OCI-LY1 (cell line): ENCODE measurements at regions not wholly inside any gene's neighbourhood (a gene's known extent, or its start where the extent isn't known, plus 50 kb on each side); places are given as distances from the start of the nearest gene placed in this dataset.

ENCODE experiments used
- H2AFZ ChIP-seq: fragments of 200-600 bp; sonication (generic), shearing (Covaris generic); 2 replicates; pipeline ENCODE4 v1.6.0; 2014; ENCODE audit warnings: antibody characterized with exemption, mild to moderate bottlenecking, low read length
- H3F3A ChIP-seq: fragments of 200-600 bp; sonication (generic), shearing (Covaris generic); 2 replicates; pipeline ENCODE4 v1.6.0; 2014; ENCODE audit warnings: mild to moderate bottlenecking, antibody characterized with exemption, low read length, moderate library complexity; ENCODE audit not compliant: insufficient read depth
- H3K27ac ChIP-seq: fragments of 200-600 bp; sonication (generic); 2 replicates; pipeline ENCODE4 v1.5.1; 2014; ENCODE audit warnings: low read length, mixed run types, mild to moderate bottlenecking, low read depth; ENCODE audit not compliant: poor library complexity, severe bottlenecking
- H3K27me3 ChIP-seq: fragments of 200-600 bp; sonication (generic); 2 replicates; pipeline ENCODE4 v1.6.0; 2014; ENCODE audit warnings: antibody characterized with exemption, mild to moderate bottlenecking, low read length, moderate library complexity; ENCODE audit not compliant: insufficient read depth
- H3K36me3 ChIP-seq: fragments of 200-600 bp; sonication (generic); 2 replicates; pipeline ENCODE4 v1.6.1; 2014; ENCODE audit warnings: mild to moderate bottlenecking, antibody characterized with exemption, low read length, moderate library complexity, mixed read lengths; ENCODE audit not compliant: insufficient read depth
- H3K4me1 ChIP-seq: fragments of 200-600 bp; sonication (generic); 2 replicates; pipeline ENCODE4 v1.5.1; 2014; ENCODE audit warnings: mild to moderate bottlenecking, low read length, moderate library complexity; ENCODE audit not compliant: insufficient read depth, severe bottlenecking
- H3K4me2 ChIP-seq: fragments of 200-600 bp; sonication (generic), shearing (Covaris generic); 2 replicates; pipeline ENCODE4 v1.6.1; 2014; ENCODE audit warnings: low read length
- H3K4me3 ChIP-seq: fragments of 200-600 bp; sonication (generic); 2 replicates; pipeline ENCODE4 v1.5.1; 2014; ENCODE audit warnings: low read length, low read depth, mild to moderate bottlenecking, mixed read lengths; ENCODE audit not compliant: poor library complexity, severe bottlenecking
- H3K79me2 ChIP-seq: fragments of 200-600 bp; shearing (Covaris generic); 2 replicates; pipeline ENCODE4 v1.6.1; 2016; ENCODE audit warnings: mixed run types, low read length, mixed read lengths; ENCODE audit not compliant: insufficient read depth
- H3K9ac ChIP-seq: fragments of 200-600 bp; sonication (generic), shearing (Covaris generic); 2 replicates; pipeline ENCODE4 v1.6.1; 2014; ENCODE audit warnings: mild to moderate bottlenecking, low read length, mixed read lengths
- H3K9me2 ChIP-seq: fragments of 200-600 bp; sonication (generic), shearing (Covaris generic); 2 replicates; pipeline ENCODE4 v1.6.1; 2014; ENCODE audit warnings: low read depth, mild to moderate bottlenecking, low read length, mixed read lengths
- H3K9me3 ChIP-seq: fragments of 200-600 bp; shearing (Covaris generic); 2 replicates; pipeline ENCODE4 v1.6.1; 2014; ENCODE audit warnings: low read length, mixed read lengths
- H4K20me1 ChIP-seq: fragments of 200-600 bp; sonication (generic), shearing (Covaris generic); 2 replicates; pipeline ENCODE4 v1.6.0; 2016; ENCODE audit warnings: mild to moderate bottlenecking, low read length; ENCODE audit not compliant: insufficient read depth
- CTCF ChIP-seq: fragments of 200-600 bp; sonication (generic), shearing (Covaris generic); IDR thresholded peaks from 2 replicates; pipeline ENCODE4 v1.5.1; 2017; ENCODE audit warnings: mild to moderate bottlenecking, antibody characterized with exemption, low read length, moderate library complexity, mixed read lengths
- EZH2 ChIP-seq: fragments of 200-600 bp; sonication (generic), shearing (Covaris generic); IDR thresholded peaks from 2 replicates; pipeline ENCODE4 v1.8.0; 2017; ENCODE audit warnings: borderline replicate concordance, mixed run types, mild to moderate bottlenecking, antibody characterized with exemption, low read length, moderate library complexity, mixed read lengths

- TF ChIP-seq CTCF = no peak
- no peak for TF ChIP-seq EZH2
- Histone ChIP-seq H3K9me2 (no peaks in the 10 kb centered on the region), H3K4me1 (no peaks in the 10 kb centered on the region), H3K79me2 (no peaks in the 10 kb centered on the region), H3K27me3 (no peaks in the 10 kb centered on the region), H3K4me3 (no peak overlapping the region), H3K9ac (no peak overlapping the region), H2AFZ (no peak overlapping the region), H4K20me1 (no peaks in the 10 kb centered on the region), H3K36me3 (no peaks in the 10 kb centered on the region), H3K27ac (no peak overlapping the region), H3F3A (no peaks in the 10 kb centered on the region), H3K9me3 (no peaks in the 10 kb centered on the region), H3K4me2 (no peak overlapping the region)
These were observed 65.7 kb upstream of the CCDC196 start for GRCh38 chr14:66420251-66421006.

DNA sequence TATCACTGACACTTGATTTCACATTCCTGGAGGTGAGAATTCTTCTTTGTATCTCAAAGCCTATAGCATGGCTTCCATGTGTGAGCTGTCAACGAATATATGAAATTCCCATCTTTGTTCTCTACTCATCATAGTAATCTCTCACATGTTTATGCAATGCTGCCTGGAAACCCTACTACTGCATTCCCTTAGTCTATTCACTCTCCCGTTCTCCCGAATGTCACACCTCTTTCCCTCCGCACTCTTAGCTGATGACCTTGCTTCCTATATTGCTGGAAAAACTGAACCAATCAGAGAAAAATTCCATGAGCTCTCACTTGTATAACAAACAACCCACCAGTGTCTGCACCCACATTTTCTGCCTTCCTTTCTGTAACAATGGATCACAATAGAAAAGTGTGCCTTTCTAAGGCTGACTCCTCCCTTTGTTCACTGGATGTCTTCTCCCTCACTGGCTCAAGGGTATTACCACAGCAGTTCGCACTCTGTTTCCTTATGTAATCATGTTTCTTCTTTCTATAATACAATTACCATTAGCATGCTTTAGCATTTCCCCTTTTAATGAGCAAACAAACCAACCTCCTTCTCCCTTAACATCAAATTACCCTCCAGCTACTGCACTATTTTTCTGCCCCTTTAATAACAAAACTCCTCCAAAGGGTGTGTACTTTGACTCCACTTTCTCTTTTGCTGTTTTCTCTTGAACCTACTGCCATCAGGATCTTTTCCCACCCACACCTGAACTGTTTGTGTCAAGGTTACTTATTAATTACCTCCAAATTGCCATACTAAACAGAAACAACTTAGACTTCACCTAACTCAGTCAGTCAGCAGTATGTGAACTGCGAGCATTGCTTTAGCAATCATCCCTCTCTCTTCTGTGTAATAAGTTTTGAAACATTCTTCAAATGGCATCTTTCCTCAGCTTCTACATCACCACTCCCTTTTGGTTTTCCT, 63.9 kb upstream of the CCDC196 start:
- H3K9me2 ChIP-seq = no peaks in the 10 kb centered on the region
- H4K20me1 ChIP-seq = no peaks in the 10 kb centered on the region
- no peak overlapping the region for H3K9ac ChIP-seq
- H3K36me3 ChIP-seq = no peaks in the 10 kb centered on the region
- H3F3A ChIP-seq = no peaks in the 10 kb centered on the region
- H3K4me1 ChIP-seq = no peaks in the 10 kb centered on the region
- H3K27me3 ChIP-seq = no peaks in the 10 kb centered on the region
- H3K4me3 ChIP-seq = no peak overlapping the region
- H3K27ac ChIP-seq = no peak overlapping the region
- no peaks in the 10 kb centered on the region for H3K9me3 ChIP-seq
- no peak overlapping the region for H2AFZ ChIP-seq
- H3K79me2 ChIP-seq = no peaks in the 10 kb centered on the region
- H3K4me2 ChIP-seq = no peak overlapping the region
- TF ChIP-seq CTCF (no peak), EZH2 (no peak)

- Histone ChIP-seq H3K9me3 (no peaks in the 10 kb centered on the region), H4K20me1 (no peaks in the 10 kb centered on the region), H3K27me3 (no peaks in the 10 kb centered on the region), H3F3A (no peaks in the 10 kb centered on the region), H3K9me2 (no peaks in the 10 kb centered on the region), H2AFZ (no peak overlapping the region), H3K27ac (no peak overlapping the region), H3K9ac (no peak overlapping the region), H3K4me3 (no peak overlapping the region), H3K36me3 (no peaks in the 10 kb centered on the region), H3K4me1 (no peaks in the 10 kb centered on the region), H3K4me2 (no peak overlapping the region), H3K79me2 (no peaks in the 10 kb centered on the region)
- TF ChIP-seq CTCF (no peak), EZH2 (no peak)
These were observed 60.8 kb upstream of the CCDC196 start for GRCh38 chr14:66425402-66425801.
